ENCODE measurements at regions not wholly inside any gene's neighbourhood (a gene's known extent, or its start where the extent isn't known, plus 50 kb on each side); places are given as distances from the start of the nearest gene placed in this dataset.
"Not testable (repeated sequence)": the region's sequence is repeated elsewhere in the genome, so short reads cannot be mapped to it uniquely, and the experiment has no call there.

GRCh38 chr3:137194301-137194700 lies 236.5 kb downstream of the IL20RB start:
- TF ChIP-seq Cebpa-rat (IDR thresholded peaks at IDR 0.05) = no peak
- H3K4me1 ChIP-seq = no peaks in the 10 kb centered on the region
- H3K27me3 ChIP-seq = no peaks in the 10 kb centered on the region
- no peaks in the 10 kb centered on the region for H4K20me1 ChIP-seq
- no peak overlapping the region for H3K9ac ChIP-seq
- no peak overlapping the region for H3K4me3 ChIP-seq
- no peak overlapping the region for H3K27ac ChIP-seq
- H3K36me3 ChIP-seq = no peaks in the 10 kb centered on the region
- H3K4me2 ChIP-seq = no peak overlapping the region
- peaks cover 4% of the 10 kb centered on the region; the same call in 1 of the 2 replicates for H3K9me3 ChIP-seq

GRCh38 chr3:137198374-137198773 lies 240.6 kb downstream of the IL20RB start:
- not testable (repeated sequence) for H4K20me1 ChIP-seq, H3K4me3 ChIP-seq, H3K4me2 ChIP-seq, H3K9me3 ChIP-seq, H3K36me3 ChIP-seq, H3K27me3 ChIP-seq, H3K27ac ChIP-seq, H3K9ac ChIP-seq, H3K4me1 ChIP-seq

GRCh38 chr3:137199678-137200077 lies 241.9 kb downstream of the IL20RB start:
- H3K36me3 ChIP-seq = no peaks in the 10 kb centered on the region
- no peak overlapping the region for H3K4me2 ChIP-seq
- H3K4me1 ChIP-seq = no peaks in the 10 kb centered on the region
- peaks cover 4% of the 10 kb centered on the region; the same call in 1 of the 2 replicates for H3K9me3 ChIP-seq
- no peak overlapping the region for H3K27ac ChIP-seq
- no peaks in the 10 kb centered on the region for H4K20me1 ChIP-seq
- no peak for TF ChIP-seq Cebpa-rat (IDR thresholded peaks at IDR 0.05)
- H3K9ac ChIP-seq = no peak overlapping the region
- H3K27me3 ChIP-seq = no peaks in the 10 kb centered on the region
- no peak overlapping the region for H3K4me3 ChIP-seq

- no peaks in the 10 kb centered on the region for H3K27me3 ChIP-seq
- H3K4me1 ChIP-seq = no peaks in the 10 kb centered on the region
- H3K27ac ChIP-seq = no peak overlapping the region
- H3K9me3 ChIP-seq = peaks cover 4% of the 10 kb centered on the region; the same call in 1 of the 2 replicates
- H3K4me3 ChIP-seq = no peak overlapping the region
- no peak overlapping the region for H3K9ac ChIP-seq
- no peaks in the 10 kb centered on the region for H4K20me1 ChIP-seq
- no peak overlapping the region for H3K4me2 ChIP-seq
- no peaks in the 10 kb centered on the region for H3K36me3 ChIP-seq
- no peak for TF ChIP-seq Cebpa-rat (IDR thresholded peaks at IDR 0.05)
These were observed 243.3 kb downstream of the IL20RB start for GRCh38 chr3:137201066-137201465.

GRCh38 chr3:137202941-137203340 lies 245.2 kb downstream of the IL20RB start:
- no peak overlapping the region for H3K4me2 ChIP-seq
- no peaks in the 10 kb centered on the region for H4K20me1 ChIP-seq
- no peak overlapping the region for H3K9ac ChIP-seq
- H3K9me3 ChIP-seq = peaks cover 4% of the 10 kb centered on the region; the same call in 1 of the 2 replicates
- TF ChIP-seq Cebpa-rat (IDR thresholded peaks at IDR 0.05) = no peak
- no peaks in the 10 kb centered on the region for H3K36me3 ChIP-seq
- H3K27ac ChIP-seq = no peak overlapping the region
- no peak overlapping the region for H3K4me3 ChIP-seq
- no peaks in the 10 kb centered on the region for H3K4me1 ChIP-seq
- H3K27me3 ChIP-seq = no peaks in the 10 kb centered on the region

GRCh38 chr3:137204409-137204808 lies 246.6 kb downstream of the IL20RB start:
- no peaks in the 10 kb centered on the region; the same call in 1 of the 2 replicates for H3K9me3 ChIP-seq
- no peaks in the 10 kb centered on the region for H4K20me1 ChIP-seq
- H3K27ac ChIP-seq = no peak overlapping the region
- no peak overlapping the region for H3K4me3 ChIP-seq
- H3K4me2 ChIP-seq = no peak overlapping the region
- no peaks in the 10 kb centered on the region for H3K36me3 ChIP-seq
- no peaks in the 10 kb centered on the region for H3K27me3 ChIP-seq
- no peak overlapping the region for H3K9ac ChIP-seq
- no peak for TF ChIP-seq Cebpa-rat (IDR thresholded peaks at IDR 0.05)
- no peaks in the 10 kb centered on the region for H3K4me1 ChIP-seq

GRCh38 chr3:137205394-137206045 lies 247.7 kb downstream of the IL20RB start:
- Histone ChIP-seq H3K27ac (no peak overlapping the region), H3K4me2 (no peak overlapping the region), H3K9ac (no peak overlapping the region), H3K36me3 (no peaks in the 10 kb centered on the region), H3K4me1 (no peaks in the 10 kb centered on the region), H4K20me1 (no peaks in the 10 kb centered on the region), H3K4me3 (no peak overlapping the region), H3K27me3 (no peaks in the 10 kb centered on the region), H3K9me3 (0 out of 2 replicates have a peak, but pooled peaks cover 5% of the 10 kb centered on the region)
- no peak for TF ChIP-seq Cebpa-rat (IDR thresholded peaks at IDR 0.05)

GRCh38 chr3:137207616-137208015 lies 249.8 kb downstream of the IL20RB start:
- Histone ChIP-seq H3K4me1 (no peaks in the 10 kb centered on the region), H3K27ac (no peak overlapping the region), H3K9ac (no peak overlapping the region), H3K4me3 (no peak overlapping the region), H3K9me3 (0 out of 2 replicates have a peak, but pooled peaks cover 6% of the 10 kb centered on the region), H3K4me2 (no peak overlapping the region), H3K27me3 (no peaks in the 10 kb centered on the region), H4K20me1 (no peaks in the 10 kb centered on the region), H3K36me3 (no peaks in the 10 kb centered on the region)
- TF ChIP-seq Cebpa-rat (IDR thresholded peaks at IDR 0.05) = no peak

GRCh38 chr3:137217733-137218132 lies 259.9 kb downstream of the IL20RB start:
- Histone ChIP-seq H3K9ac (no peak overlapping the region), H3K4me1 (no peaks in the 10 kb centered on the region), H3K27ac (no peak overlapping the region), H3K4me2 (no peak overlapping the region), H3K36me3 (no peaks in the 10 kb centered on the region), H3K9me3 (no peaks in the 10 kb centered on the region), H4K20me1 (no peaks in the 10 kb centered on the region), H3K4me3 (no peak overlapping the region), H3K27me3 (no peaks in the 10 kb centered on the region)
- no peak for TF ChIP-seq Cebpa-rat (IDR thresholded peaks at IDR 0.05)

- H4K20me1 ChIP-seq = no peaks in the 10 kb centered on the region
- H3K9me3 ChIP-seq = no peaks in the 10 kb centered on the region
- H3K4me1 ChIP-seq = no peaks in the 10 kb centered on the region
- no peak for TF ChIP-seq Cebpa-rat (IDR thresholded peaks at IDR 0.05)
- no peaks in the 10 kb centered on the region for H3K36me3 ChIP-seq
- H3K4me3 ChIP-seq = no peak overlapping the region
- H3K4me2 ChIP-seq = no peak overlapping the region
- H3K27me3 ChIP-seq = no peaks in the 10 kb centered on the region
- no peak overlapping the region for H3K9ac ChIP-seq
- H3K27ac ChIP-seq = no peak overlapping the region
These were observed 262.1 kb downstream of the IL20RB start for GRCh38 chr3:137219801-137220445.
